Upper lobe of left lung (tissue), 6 donors: ENCODE measurements at regions not wholly inside any gene's neighbourhood (a gene's known extent, or its start where the extent isn't known, plus 50 kb on each side); places are given as distances from the start of the nearest gene placed in this dataset.

Experiments used
- ATAC-seq, 2 donors: fragments of 200-7000 bp; cut with Tn5 transposase; one replicate each; pipeline ENCODE4 v1.9.1; 2022; ENCODE audit warnings: mild to moderate bottlenecking in 2 of 2, moderate library complexity in 2 of 2; ENCODE audit not compliant: low FRiP score in 2 of 2
- DNase-seq, 2 donors: peaks; one replicate each; pipeline ENCODE4 v3.0.0-alpha.2; 2019 to 2020
- H3K27ac ChIP-seq, 4 donors: fragments of 200-600 bp; sonication (generic); one replicate each; pipeline ENCODE4 v1.5.1; 2016 to 2019
- H3K27me3 ChIP-seq, 4 donors: fragments of 200-600 bp; sonication (generic); one replicate each; pipeline ENCODE4 v1.5.1; 2017 to 2019
- H3K36me3 ChIP-seq, 4 donors: fragments of 200-600 bp; sonication (generic); one replicate each; pipeline ENCODE4 v1.5.1; 2016 to 2019
- H3K4me1 ChIP-seq, 4 donors: fragments of 200-600 bp; sonication (generic); one replicate each; pipeline ENCODE4 v1.5.1; 2018 to 2019
- H3K4me3 ChIP-seq, 4 donors: fragments of 200-600 bp; sonication (generic); one replicate each; pipeline ENCODE4 v1.5.1; 2017 to 2019; ENCODE audit warnings: mild to moderate bottlenecking in 2 of 4, moderate library complexity in 1 of 4
- H3K9me3 ChIP-seq, 4 donors: fragments of 200-600 bp; sonication (generic); one replicate each; pipeline ENCODE4 v1.5.1; 2018 to 2019
- EP300 ChIP-seq, 4 donors: sonication (generic); formaldehyde crosslinking; IDR thresholded peaks; one replicate each; pipeline ENCODE4 v1.5.1; 2017; ENCODE audit warnings: antibody characterized with exemption in 4 of 4, control low read depth in 2 of 4
- POLR2A ChIP-seq, 4 donors: fragments of 450-650 bp; IDR thresholded peaks; one replicate each; pipeline ENCODE4 v1.5.1; 2016 to 2017; ENCODE audit warnings: antibody characterized with exemption in 4 of 4, mild to moderate bottlenecking in 2 of 4
- POLR2AphosphoS5 ChIP-seq, 2 donors: sonication (generic); formaldehyde crosslinking; IDR thresholded peaks; one replicate each; pipeline ENCODE4 v1.5.1; 2017; ENCODE audit warnings: antibody characterized with exemption in 2 of 2
- WGBS, 2 donors: methylation state at CpG; one replicate each; pipeline ENCODE4 v1.1.5; 2017 to 2018; 5-methylcytosine and 5-hydroxymethylcytosine counted together
- TF ChIP-seq, protein P1 (sequence below), 6 experiments: fragments of 450-650 bp in 4 of 6; fragments of 200-600 bp in 2 of 6; sonication (generic) in 2 of 6; IDR thresholded peaks; one replicate each; pipeline ENCODE4 v1.5.1; 2016 to 2019; ENCODE audit warnings: antibody characterized with exemption in 6 of 6
- donor health status: DM: no; HTN: no; CAD: no; lungs with moderate emphysema.
- donor health status: DM: no; HTN: yes; CAD: no; lungs with severe emphysema.

GRCh38 chr16:51407921-51408320 lies 256.9 kb upstream of the SALL1 start:
- Histone ChIP-seq H3K4me1 (no peaks in the 10 kb centered on the region), H3K27me3 (no peaks in the 10 kb centered on the region), H3K4me3 (no peak overlapping the region), H3K36me3 (no peaks in the 10 kb centered on the region), H3K9me3 (no peaks in the 10 kb centered on the region), H3K27ac (no peak overlapping the region)
- DNase-seq (no peak), ATAC-seq (no peak)
- TF ChIP-seq POLR2AphosphoS5 (IDR thresholded peaks at IDR 0.05): no peak
- TF ChIP-seq POLR2A (IDR thresholded peaks at IDR 0.05): no peak
- no peak for TF ChIP-seq EP300 (IDR thresholded peaks at IDR 0.05)
- TF ChIP-seq, protein P1, sequence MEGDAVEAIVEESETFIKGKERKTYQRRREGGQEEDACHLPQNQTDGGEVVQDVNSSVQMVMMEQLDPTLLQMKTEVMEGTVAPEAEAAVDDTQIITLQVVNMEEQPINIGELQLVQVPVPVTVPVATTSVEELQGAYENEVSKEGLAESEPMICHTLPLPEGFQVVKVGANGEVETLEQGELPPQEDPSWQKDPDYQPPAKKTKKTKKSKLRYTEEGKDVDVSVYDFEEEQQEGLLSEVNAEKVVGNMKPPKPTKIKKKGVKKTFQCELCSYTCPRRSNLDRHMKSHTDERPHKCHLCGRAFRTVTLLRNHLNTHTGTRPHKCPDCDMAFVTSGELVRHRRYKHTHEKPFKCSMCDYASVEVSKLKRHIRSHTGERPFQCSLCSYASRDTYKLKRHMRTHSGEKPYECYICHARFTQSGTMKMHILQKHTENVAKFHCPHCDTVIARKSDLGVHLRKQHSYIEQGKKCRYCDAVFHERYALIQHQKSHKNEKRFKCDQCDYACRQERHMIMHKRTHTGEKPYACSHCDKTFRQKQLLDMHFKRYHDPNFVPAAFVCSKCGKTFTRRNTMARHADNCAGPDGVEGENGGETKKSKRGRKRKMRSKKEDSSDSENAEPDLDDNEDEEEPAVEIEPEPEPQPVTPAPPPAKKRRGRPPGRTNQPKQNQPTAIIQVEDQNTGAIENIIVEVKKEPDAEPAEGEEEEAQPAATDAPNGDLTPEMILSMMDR (IDR thresholded peaks at IDR 0.05): no peak
- 68% methylated on average over 1 of the region's 1 CpG for WGBS, 2 donors

DNA sequence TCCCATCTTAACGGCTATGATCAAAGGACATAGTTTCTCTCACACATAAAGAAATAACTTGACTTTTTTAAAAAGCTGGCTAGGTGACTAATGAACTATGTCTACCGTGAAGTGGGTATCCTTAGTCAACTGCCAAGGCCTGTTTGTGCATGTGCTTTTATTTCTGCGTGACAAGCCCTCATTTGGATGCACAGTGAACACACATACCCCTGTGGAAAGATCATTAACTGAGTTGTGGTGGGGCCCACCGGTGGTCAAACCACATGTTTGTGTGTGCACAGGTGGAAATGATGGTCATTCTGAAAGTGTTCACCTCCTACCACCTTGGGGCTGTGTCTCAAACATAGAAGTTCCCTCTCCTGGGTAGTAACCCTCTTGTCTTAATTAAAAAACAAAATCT lies 256.1 kb upstream of the SALL1 start:
- no peaks in the 10 kb centered on the region for H3K27me3 ChIP-seq
- no peaks in the 10 kb centered on the region for H3K9me3 ChIP-seq
- 83 to 86% methylated on average over 4 of the region's 4 CpGs for WGBS, 2 donors
- ATAC-seq (no peak), DNase-seq (no peak)
- H3K4me3 ChIP-seq: no peak overlapping the region
- no peak overlapping the region for H3K27ac ChIP-seq
- no peaks in the 10 kb centered on the region for H3K36me3 ChIP-seq
- H3K4me1 ChIP-seq: no peaks in the 10 kb centered on the region
- TF ChIP-seq POLR2AphosphoS5 (IDR thresholded peaks at IDR 0.05): no peak
- TF ChIP-seq, protein P1 (IDR thresholded peaks at IDR 0.05): no peak
- no peak for TF ChIP-seq POLR2A (IDR thresholded peaks at IDR 0.05)
- no peak for TF ChIP-seq EP300 (IDR thresholded peaks at IDR 0.05)

GRCh38 chr16:51405361-51405760 lies 254.3 kb upstream of the SALL1 start:
- Histone ChIP-seq H3K4me3 (no peak overlapping the region), H3K9me3 (no peaks in the 10 kb centered on the region), H3K27me3 (no peaks in the 10 kb centered on the region), H3K27ac (no peak overlapping the region), H3K36me3 (no peaks in the 10 kb centered on the region), H3K4me1 (no peaks in the 10 kb centered on the region)
- DNase-seq (no peak), ATAC-seq (no peak)
- 69 to 71% methylated on average over 2 of the region's 2 CpGs for WGBS, 2 donors
- TF ChIP-seq, protein P1 (IDR thresholded peaks at IDR 0.05): no peak
- TF ChIP-seq POLR2A (IDR thresholded peaks at IDR 0.05) (no peak), POLR2AphosphoS5 (IDR thresholded peaks at IDR 0.05) (no peak), EP300 (IDR thresholded peaks at IDR 0.05) (no peak)

- WGBS, 2 donors: 50 to 82% methylated on average over 1 of the region's 1 CpG
- DNase-seq (no peak), ATAC-seq (no peak)
- Histone ChIP-seq H3K4me1 (no peaks in the 10 kb centered on the region), H3K9me3 (no peaks in the 10 kb centered on the region), H3K36me3 (no peaks in the 10 kb centered on the region), H3K27me3 (no peaks in the 10 kb centered on the region), H3K27ac (no peak overlapping the region), H3K4me3 (no peak overlapping the region)
- TF ChIP-seq EP300 (IDR thresholded peaks at IDR 0.05): no peak
- TF ChIP-seq POLR2A (IDR thresholded peaks at IDR 0.05): no peak
- TF ChIP-seq POLR2AphosphoS5 (IDR thresholded peaks at IDR 0.05): no peak
- TF ChIP-seq, protein P1 (IDR thresholded peaks at IDR 0.05): no peak
Observed at GRCh38 chr16:51404386-51404785, 253.3 kb upstream of the SALL1 start.

- 66 to 73% methylated on average over 3 of the region's 3 CpGs for WGBS, 2 donors
Observed at GRCh38 chr16:51402785-51403184, 251.7 kb upstream of the SALL1 start.

More at GRCh38 chr16:51402785-51403184, 251.7 kb upstream of the SALL1 start:
- H3K9me3 ChIP-seq: no peaks in the 10 kb centered on the region
- no peaks in the 10 kb centered on the region for H3K4me1 ChIP-seq
- no peaks in the 10 kb centered on the region for H3K27me3 ChIP-seq
- TF ChIP-seq, protein P1 (IDR thresholded peaks at IDR 0.05): no peak
- no peak for TF ChIP-seq EP300 (IDR thresholded peaks at IDR 0.05)
- no peak for TF ChIP-seq POLR2A (IDR thresholded peaks at IDR 0.05)
- TF ChIP-seq POLR2AphosphoS5 (IDR thresholded peaks at IDR 0.05): no peak
- ATAC-seq (no peak), DNase-seq (no peak)
- no peak overlapping the region for H3K27ac ChIP-seq
- no peaks in the 10 kb centered on the region for H3K36me3 ChIP-seq
- no peak overlapping the region for H3K4me3 ChIP-seq
